GM12872 (cell line): ENCODE measurements at regions not wholly inside any gene's neighbourhood (a gene's known extent, or its start where the extent isn't known, plus 50 kb on each side); places are given as distances from the start of the nearest gene placed in this dataset.

Source experiments
- TF ChIP-seq, protein P1 (sequence below): IDR thresholded peaks from 3 replicates; pipeline ENCODE4 v1.5.1; 2011; ENCODE audit warnings: low read depth, mild to moderate bottlenecking, low read length, moderate library complexity; ENCODE audit not compliant: insufficient read depth

DNA sequence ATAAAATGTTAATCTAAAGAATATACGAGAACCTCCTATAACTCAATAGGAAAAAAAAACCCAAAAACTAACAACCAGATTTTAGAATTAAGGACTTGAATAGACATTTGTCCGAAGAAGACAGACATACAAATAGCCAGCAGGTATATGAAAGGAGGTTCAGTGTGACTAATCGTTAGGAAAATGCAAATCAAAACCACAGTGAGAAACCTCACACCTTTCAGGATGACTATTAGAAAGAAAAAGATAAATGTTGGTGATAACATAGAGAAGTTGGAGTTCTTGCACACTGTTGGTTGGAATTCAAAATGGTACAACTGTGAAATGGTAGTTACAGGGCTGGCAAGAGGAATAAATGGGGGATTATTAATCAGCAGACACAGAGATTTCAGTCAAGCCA is 339.0 kb downstream of the TMEM114 start:
- TF ChIP-seq, protein P1, sequence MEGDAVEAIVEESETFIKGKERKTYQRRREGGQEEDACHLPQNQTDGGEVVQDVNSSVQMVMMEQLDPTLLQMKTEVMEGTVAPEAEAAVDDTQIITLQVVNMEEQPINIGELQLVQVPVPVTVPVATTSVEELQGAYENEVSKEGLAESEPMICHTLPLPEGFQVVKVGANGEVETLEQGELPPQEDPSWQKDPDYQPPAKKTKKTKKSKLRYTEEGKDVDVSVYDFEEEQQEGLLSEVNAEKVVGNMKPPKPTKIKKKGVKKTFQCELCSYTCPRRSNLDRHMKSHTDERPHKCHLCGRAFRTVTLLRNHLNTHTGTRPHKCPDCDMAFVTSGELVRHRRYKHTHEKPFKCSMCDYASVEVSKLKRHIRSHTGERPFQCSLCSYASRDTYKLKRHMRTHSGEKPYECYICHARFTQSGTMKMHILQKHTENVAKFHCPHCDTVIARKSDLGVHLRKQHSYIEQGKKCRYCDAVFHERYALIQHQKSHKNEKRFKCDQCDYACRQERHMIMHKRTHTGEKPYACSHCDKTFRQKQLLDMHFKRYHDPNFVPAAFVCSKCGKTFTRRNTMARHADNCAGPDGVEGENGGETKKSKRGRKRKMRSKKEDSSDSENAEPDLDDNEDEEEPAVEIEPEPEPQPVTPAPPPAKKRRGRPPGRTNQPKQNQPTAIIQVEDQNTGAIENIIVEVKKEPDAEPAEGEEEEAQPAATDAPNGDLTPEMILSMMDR = no peak

DNA sequence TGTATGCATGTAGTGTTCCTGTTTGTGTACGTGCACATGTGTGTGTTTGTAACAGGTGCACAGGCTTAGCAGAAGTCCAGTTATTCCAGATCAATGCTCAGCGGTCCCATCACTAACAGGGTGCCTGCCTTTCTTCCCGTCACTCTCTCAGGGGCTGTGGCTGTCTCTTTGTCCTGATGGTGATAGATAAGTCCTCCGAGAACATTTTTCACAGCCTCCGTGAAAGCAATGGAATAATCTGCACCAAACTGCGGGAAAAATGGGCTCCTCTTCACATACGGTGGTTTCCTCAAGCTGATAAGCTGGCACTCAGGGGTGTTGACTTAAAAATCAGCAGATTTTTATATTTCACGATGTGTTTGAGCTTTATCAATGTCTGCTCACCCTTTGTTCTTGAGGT is 342.3 kb downstream of the TMEM114 start:
- TF ChIP-seq, protein P1 = no peak

DNA sequence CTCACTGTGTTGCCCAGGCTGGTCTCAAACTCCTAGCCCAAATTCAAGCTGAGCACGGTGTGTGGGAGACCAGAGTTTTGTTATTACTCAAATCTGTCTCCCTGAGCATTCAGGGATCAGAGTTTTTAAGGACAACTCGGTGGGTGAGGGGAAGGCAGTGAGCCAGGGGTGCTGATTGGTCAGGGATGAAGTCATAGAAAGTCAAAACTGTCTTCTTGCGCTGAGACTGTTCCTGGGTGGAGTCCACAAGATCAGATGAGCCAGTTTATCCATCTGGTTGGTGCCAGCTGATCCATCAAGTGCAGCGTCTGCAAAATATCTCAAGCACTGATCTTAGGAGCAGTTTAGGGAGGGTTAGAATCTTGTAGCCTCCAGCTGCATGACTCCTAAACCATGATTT is 346.3 kb downstream of the TMEM114 start:
- TF ChIP-seq, protein P1 = no peak

DNA sequence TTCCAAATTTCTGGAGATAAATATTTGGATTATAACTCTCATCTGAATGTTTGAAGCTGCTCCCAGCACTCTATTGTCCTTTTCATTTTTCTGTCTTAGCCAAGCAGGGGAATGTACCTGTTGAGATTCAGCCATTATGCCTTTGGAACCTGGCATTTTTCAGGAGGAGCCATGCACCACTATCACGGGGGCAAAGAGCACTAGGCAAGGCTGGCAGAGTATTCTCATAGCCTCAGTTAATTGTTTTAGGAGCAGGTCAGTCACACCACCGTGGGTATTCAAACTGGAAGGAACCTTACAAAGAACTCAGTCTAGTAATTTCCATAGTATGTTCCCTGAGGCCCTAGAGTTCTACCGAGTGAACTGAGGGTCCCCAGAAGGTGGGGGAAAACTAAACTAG is 348.9 kb downstream of the TMEM114 start:
- TF ChIP-seq, protein P1 = no peak

DNA sequence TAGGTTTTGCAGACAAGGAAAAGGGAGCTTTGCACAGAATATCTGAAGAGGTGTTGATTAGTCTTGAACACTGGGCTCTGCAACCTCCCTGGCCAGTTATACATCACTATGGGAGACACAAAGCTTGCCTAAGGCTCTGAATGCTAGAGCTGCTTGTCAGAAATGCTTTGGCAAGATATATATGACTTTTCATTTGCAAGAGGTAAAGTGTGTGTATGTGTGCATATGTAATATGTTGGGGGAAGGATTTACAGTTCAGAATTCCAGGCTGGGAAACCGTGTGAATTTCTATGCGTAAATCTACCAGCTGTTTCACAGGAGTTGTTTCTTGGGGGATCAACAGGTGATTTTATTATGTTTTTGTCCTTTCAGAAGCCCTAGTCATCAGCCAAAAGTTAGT is 350.9 kb downstream of the TMEM114 start:
- TF ChIP-seq, protein P1 = no peak

DNA sequence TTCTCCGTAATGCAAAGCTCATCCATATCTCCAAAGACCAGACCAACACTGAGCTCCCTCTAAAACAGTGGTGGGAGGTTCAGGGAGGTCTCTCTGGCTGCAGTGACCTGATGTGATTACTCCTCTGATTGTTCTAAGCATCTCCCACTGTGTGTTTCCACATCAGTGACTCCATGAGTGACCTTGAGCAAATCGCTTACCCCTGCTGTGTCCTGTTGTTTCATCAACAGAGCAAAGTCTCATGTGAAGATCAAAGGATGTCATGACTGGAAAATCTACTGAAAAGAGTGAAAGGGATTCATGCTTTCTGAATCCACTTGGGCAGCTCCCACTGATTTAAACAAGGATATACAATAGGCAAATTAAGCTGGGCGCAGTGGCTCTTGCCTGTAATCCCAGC is 352.9 kb downstream of the TMEM114 start:
- TF ChIP-seq, protein P1 = no peak

DNA sequence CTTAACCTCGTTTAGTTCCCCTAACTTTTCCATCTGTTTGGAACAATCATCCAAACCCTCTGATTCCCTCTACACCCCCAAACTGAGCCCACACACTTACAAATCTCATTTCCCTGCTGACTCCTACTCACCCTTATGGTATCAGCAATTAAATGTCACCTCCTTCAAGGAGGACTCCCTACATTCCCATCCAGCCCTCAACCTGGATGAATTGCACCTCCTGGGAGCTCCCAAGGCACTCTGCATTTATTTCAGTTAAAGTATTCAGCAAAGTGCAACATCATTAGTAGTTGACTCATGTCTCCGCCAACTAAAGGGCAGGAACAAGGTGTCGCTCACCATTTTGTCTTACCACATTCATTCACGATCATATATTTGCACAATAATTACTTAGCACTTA is 353.5 kb downstream of the TMEM114 start:
- TF ChIP-seq, protein P1 = no peak

DNA sequence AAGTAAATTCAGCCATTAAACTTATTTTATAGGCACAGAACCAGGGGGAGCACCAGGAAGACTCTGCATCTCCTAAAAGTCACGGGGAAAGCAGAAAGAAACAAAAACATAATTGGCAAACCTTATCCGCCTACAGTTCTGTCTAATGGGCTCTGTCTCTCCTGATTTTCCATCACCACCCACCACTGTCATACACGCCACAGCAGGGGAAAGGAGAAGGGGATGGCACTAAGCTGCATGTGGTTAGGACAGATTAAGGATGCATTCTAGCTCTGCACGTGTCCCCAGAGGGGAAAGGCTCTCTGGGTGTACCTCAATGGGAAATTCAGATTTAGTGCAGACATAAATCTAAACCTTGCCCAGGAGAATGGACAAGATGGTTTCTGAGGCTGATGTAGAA is 359.8 kb downstream of the TMEM114 start:
- TF ChIP-seq, protein P1 = no peak
